Activated CD4-positive, alpha-beta T cell treated with anti-CD3 and anti-CD28 coated beads for 48 hours (primary cell): ENCODE measurements at regions not wholly inside any gene's neighbourhood (a gene's known extent, or its start where the extent isn't known, plus 50 kb on each side); places are given as distances from the start of the nearest gene placed in this dataset.
"Not testable (repeated sequence)": the region's sequence is repeated elsewhere in the genome, so short reads cannot be mapped to it uniquely, and the experiment has no call there.

Source experiments
- DNase-seq: peaks from one replicate; pipeline ENCODE4 v3.0.0-alpha.2; 2020

DNA sequence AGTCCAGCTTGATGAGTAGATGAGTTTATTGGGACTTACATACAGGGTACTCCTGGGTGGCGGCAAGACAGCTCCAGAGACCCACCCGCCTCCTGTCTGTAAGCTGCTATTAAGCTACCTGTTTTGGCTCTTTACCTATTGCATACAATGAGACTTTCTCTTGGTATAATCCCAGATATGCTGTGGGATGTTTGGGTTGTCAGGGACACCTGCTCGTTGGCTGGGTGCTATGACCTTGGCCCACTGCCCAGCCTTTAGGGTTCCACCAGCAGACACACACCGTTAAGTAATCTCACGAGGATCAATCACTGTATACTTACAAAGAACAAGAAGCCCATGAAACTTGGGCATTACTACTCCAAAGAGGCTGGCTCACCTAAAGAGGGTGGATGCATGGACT, 116.4 kb downstream of the NPIPB5 start:
- no peak for DNase-seq

DNA sequence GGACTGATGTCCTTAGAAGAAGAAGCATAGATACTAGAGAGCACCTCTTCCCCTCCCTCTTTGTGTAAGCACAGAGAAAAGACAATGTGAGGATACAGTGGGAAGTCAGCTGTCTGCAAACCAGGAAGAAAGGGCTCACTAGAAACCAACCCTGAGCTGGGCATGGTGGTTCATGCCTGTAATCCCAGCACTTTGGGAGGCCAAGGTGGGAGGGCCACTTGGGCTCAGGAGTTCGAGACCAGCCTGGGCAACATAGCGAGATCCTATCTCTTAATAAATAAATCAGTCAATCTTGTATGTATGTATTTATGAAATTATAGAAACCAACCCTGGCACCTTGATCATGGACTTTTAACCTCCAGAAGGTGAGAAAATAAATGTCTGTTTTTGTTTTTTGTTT, 118.3 kb downstream of the NPIPB5 start:
- no peak for DNase-seq

DNA sequence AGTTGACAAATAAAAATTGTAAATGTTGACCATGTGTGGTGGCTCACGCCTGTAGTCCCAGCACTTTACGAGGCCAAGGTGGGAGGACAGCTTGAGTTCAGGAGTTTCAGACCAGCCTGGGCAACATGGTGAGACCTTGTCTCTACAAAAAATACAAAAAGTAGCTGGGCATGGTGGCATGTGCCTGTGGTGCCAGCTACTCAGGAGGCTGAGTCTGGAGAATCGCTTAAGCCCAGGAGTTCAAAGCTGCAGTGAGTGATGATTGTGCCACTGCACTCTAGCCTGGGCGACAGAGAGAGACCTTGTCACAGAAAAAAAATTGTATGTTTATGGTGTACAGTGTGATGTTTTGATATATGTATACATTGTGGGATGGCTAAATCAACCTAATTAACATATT, 119.6 kb downstream of the NPIPB5 start:
- no peak for DNase-seq

DNA sequence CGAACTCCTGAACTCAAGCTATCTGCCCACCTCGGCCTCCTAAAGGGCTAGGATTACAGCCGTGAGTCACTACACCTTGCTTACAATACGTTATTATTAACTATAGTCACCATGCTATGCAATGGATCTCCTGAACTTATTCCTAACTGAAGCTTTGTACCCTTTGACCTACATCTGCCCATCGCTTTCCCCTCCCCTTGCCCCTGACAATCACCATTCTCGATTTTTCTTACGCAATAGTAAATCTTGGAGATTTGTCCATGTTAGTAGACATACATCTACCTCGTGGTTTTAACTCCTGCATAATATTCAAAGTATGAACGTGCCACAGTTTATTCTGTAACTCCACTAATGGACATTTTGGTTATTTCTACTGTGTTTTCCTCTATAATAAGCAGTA, 120.6 kb downstream of the NPIPB5 start:
- no peak for DNase-seq

DNA sequence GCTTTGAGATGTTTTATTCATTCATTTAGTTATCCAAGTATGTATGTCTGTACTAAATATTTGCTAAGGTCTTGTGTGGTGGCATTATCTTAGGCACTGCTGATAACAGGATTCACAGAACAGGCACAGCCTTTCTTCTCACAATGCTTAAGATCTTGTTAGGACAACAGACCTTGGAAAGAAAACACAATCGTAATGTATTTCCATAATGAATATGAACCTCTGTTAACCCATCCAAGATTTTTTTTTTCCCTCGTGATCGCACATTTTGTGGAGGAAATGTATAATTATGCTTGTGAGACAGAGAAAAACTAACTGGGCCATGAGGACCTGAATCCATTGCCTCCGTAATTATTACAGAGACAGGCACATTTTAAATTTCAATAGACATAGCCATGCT, 121.9 kb downstream of the NPIPB5 start:
- DNase-seq, result no peak

DNA sequence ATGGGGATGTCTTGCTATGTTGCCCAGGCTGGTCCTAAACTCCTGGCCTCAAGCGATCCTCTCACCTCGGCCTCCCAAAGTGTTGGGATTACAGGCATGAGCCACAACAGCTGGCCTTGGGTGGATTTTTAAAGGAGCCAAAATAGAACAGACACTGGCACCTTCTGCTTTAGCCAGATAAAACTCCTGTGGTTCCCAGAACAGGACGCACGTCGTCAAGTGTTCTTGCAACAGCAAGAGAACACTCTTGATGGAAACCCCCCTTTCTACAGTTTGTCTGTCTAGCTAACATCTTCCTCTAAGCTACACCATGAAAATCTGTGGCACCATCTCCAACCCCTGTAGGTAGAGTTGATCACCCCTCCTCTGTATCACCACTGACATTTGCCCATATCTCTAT, 122.6 kb downstream of the NPIPB5 start:
- no peak for DNase-seq

DNA sequence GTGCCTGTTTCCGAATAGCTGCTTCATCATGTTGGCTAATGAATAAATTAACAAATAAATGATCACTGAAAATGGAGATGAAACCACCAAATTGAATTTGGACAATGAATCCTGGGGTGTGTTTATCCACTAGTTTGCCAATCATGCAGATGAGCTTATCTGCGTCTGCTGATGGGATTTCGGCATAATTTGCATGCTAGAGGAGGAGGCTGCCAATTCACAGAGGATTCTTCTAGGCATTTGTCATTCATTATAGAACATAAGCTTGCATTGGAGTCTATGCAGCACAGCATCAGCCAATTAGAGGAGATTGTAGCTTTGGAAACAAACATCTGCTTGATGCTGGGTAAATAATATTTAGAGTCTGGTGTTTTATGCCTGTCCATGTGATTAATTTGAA, 123.1 kb downstream of the NPIPB5 start:
- no peak for DNase-seq

DNA sequence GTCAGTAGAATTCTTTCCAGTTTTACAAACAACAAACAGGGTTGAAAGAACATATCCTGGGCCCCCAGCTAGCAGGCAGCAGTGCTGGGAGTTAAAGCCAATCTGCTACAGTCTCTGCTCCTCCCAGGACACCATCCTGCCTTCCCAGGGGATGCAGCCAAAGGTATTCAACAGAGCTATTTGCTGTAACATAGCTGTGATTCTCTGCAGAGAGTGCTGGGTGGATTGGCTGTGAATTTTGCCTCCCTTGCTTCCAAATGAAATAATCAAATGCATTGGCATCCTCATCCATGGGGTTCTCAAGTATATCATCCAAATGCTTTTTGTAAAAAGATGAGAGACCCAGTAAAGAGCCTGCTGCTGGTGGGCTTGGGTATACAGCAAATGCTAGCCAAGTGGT, 124.3 kb downstream of the NPIPB5 start:
- DNase-seq, result no peak

DNA sequence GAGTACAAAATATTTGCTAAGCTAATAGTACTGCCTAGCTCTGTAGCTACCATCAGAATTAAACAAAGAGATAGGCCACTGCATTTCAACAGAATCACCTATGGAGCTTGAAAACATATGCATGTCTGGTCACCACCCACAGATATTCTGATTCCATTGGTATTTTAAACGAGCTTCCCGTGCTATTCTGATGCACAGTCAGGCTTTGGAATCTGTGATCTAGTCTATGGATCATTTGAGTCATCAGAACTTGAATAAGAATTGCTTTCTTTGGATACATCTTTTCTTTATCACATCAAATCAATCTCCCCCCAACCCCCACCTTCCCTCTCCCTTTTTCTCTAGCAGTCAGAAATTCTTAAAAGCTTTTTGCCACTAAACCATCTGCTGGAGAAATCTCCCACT, 124.7 kb downstream of the NPIPB5 start:
- no peak for DNase-seq

DNA sequence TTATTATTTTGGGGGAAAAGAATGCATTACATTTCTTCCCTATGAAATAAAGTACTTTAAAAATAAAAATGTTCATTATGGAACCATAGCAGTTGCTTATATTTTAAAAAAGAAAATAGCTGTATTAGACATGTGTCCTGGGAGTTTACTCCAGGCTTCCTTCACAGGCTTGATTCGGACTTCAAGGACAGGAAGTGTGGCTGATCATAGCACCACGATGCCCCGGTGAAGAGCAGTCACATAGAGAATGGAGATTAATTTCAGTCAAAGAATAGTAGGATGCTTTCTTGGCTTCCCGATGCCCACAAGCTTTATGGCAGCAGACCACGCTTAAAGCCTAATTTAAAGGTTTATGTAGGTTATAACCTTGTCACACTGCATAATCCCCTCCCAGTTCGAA, 125.1 kb downstream of the NPIPB5 start:
- no peak for DNase-seq

DNA sequence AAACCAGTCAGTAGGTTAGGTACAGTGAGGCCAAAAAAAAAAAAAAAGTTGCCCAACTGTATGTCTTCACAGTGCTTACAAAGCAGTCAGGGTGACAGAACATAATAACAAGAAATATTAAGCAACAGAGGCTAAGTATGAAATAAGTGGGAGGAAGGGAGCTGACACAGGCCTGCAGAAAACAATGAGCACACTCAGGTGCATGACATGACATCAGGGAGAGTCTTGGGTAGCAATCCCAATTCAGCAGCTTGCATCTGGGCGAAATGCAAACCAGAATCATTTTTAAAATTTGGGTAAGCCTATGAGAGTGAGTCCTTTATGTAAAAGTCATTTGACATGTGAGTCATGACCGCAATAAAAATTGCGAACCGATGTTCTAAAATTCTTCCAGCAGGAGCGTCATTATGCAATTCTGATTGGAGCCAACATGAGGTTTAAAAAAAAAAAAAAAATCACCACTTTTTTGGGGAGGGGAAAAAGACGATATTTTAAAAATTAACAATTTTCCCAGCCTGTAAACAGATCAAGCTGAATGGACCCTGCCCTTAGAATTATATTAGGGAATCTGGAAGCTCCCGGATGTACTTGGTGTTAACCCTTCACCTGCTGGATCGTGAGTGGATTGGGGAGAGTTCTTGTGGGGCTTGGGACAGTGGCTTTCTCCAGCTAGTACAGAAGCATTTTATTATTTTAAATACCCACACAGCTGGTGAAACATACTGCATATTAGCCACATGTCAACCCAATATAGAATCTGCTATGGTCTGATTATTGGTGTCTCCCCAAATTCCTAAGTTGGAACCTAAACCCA, 127.9 kb downstream of the NPIPB5 start:
- no peak for DNase-seq

DNA sequence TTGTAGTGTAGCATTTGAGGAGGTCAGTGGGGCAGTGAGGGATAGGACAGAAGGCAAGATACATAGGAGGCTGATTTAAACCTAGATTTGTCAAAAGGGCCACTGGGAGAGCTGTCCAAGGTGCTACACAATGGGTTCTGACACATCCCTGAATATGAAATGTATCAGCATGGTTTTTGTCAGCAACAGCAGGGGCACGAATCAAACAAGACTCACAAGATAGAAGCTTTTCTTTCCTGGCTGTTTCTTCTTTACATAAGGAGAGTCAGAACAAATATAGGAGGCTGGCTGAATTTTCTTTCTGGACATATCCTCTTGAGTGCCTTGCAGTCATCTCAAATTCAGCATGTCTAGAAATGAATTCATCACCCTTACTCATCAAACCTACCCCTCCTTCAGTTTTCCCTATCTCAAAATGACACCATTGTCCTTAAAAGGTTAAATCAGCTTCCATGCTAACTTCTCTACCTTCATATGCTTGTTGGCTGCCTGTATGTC, 130.5 kb downstream of the NPIPB5 start:
- peak; percentile 6 for DNase-seq

DNA sequence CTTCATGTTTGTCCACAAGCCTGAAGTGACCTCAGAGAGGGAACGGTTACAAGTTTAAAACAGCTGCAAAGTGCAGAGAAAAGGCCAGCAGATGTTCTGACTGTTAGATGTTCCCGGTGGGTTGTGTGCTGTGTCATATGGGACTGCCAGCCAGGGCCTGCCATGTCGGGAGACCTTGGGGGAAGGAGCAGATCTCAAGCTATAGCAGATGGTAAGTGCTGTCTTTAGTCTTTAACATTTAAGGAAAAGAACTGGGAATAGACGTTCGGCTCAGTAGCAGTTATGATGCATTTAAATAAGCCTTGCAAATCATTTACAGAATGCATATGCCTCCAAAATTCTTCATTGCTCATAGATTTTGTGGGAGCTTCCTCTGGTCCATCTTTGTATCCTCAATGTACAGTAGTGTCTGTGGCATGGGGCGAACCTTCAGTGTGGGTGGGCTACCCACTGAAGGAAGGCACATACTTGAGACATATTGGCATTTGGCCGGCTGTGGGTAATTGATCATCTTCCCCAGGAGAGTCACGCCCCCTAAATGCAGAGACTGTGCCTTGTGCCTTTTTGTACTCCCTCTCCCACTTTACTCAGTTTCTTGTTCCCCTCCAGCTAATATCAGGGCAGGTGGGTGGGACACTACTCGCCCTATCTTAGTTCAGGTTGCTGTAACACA, 131.9 kb downstream of the NPIPB5 start:
- DNase-seq, result no peak

DNA sequence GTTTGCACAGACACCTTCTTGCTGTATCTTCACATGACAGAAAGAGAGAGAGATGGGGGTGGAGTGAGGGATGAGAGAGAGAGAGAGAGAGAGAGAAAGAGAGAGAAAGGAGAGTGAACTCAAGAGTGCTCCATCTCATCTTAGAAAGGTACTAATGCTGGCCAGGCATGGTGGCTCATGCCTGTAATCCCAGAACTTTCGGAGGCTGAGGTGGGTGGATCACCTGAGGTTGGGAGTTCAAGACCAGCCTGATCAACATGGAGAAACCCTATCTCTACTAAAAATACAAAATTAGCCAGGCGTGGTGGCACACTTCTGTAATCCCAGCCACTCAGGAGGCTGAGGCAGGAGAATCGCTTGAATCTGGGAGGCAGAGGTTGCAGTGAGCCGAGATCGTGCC, 132.5 kb downstream of the NPIPB5 start:
- DNase-seq, result not testable (repeated sequence)

DNA sequence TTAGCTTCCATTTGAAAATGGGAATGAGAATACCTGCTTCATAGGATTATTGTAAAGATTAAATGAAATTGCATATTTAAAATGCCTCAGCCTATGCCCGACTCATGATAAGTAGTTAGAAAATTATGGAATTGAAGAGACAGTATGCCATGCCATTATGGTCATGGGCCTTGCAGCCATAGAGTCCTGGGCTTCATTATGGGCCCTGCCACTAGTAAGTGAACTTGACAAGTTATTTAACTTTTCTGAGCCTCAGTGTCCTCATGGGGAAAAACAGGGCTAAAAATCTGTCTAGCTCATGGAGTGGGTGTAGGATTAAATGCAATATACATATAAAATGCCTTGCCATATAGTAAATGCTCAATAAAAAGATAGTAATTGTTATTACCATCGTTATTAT, 133.2 kb downstream of the NPIPB5 start:
- no peak for DNase-seq

DNA sequence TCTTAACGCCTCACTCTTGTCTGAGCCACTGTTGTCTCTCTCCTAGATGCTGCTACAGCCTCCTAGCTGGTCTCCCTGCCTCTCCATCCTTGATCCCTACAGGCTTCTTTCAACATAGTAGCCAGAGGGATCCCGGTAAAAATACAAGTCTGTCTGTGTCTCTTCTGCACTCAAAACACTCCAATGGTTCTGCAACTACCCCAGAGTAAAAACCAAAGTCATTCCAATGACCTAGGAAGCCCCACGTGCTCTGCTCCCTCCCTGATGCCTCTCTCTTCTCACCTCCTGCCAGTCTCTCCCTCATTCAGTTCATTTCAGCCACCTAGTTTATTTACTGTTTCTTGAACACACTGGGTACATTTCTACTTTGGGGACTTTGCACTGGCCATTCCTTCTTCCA, 135.2 kb downstream of the NPIPB5 start:
- no peak for DNase-seq

DNA sequence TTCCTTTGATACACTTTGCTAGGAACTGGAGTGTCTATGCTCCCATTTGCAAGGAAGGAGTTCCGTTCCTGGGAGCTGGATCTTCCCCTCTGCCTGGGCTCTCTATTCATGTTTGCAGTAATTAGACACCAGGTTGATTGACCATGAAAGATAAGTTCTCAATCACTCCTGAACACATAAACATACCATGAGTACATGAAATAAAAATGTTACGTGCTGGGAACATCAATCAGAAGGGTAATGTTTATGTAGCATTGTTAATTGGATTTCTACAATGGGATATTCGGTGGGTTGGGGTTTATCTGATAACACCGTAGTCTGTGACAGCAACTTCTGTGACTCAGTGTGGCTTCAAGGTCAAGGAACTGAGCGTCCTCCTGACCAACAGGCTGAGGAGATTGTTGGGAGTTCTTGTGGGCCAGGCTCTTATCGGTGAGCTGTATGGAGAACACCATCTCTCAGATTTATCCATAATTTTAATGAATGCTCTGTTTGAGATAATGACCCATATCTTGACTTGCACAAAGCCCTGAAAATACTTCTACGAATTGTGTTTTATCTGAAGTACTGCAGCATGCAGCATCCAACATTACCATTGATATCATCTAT, 136.4 kb downstream of the NPIPB5 start:
- DNase-seq, result no peak

DNA sequence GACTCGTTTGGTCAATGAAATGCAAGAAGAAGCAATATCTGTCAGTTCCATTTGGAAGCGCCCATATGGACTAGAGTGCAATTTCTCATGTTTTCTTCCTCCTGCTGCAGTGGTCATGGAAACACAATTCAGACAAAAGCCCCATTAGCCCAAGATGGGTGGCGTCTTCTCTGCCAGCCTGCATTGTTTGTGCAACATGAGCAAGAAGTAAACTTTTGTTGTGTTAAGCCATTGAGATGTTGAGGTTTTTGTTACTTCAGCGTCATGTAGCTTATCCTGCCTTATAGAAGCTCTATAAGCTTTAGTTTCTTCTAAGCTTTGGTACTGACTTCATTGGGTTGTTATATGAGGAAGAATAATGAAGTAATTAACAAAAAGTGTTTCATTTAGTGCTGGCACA, 137.4 kb downstream of the NPIPB5 start:
- no peak for DNase-seq

DNA sequence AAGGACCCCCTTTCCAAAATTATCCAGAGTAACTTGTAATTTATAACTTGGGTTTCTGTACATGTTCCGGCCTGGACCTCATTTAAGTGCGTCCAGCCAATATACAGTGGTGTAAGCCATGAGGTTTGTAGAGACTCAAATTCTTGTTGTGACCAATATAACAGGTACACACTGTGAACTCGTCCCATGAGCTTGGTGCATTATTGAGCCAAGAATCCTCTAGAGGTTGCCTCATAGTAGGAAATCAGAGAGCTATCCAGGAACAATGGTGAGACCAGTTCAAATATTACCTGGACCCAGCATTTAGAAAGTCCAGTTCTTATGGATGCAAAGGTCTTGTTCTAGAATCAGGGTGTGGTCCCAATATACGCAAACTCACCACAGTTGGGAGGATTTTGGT, 138.2 kb downstream of the NPIPB5 start:
- no peak for DNase-seq

DNA sequence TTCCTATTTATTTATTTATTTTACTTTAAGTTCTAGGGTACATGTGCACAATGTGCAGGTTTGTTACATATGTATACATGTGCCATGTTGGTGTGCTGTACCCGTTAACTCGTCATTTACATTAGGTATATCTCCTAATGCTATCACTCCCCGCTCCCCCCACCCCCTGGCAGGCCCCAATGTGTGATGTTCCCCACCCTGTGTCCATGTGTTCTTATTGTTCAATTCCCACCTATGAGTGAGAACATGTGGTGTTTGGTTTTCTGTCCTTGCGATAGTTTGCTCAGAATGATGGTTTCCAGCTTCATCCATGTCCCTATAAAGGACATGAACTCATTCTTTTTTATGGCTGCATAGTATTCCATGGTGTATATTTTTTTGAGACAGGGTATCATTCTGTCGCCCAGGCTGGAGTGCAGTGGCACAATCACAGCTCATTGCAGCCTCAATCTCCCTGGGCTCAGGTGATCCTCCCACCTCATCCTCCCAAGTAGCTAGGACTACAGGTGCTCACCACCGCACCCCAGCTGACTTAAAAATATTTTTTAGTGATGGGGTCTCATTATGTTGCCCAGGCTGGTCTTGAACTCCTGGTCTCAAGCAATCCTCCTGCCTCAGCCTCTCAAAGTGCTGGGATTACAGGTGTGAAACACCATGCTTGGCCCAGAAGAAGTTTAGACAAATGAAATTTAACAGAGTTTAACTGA, 140.6 kb downstream of the NPIPB5 start:
- DNase-seq, result not testable (repeated sequence)

DNA sequence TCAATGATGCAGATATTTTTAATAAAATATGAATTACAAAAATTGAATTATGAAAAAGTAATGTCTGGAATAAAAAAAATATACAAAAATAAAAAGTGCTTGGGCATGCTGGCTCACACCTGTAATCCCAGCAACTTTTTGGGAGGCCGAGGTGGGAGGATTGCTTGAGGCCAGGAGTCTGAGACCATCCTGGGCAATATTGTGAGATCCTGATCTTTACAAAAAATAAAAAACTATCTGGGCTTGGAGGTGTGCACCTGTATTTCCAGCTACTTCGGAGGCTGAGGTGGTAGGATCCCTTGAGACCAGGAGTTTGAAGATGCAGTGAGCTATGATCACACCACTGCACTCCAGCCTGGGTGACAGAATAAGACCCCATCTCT, 141.8 kb downstream of the NPIPB5 start:
- no peak for DNase-seq

DNA sequence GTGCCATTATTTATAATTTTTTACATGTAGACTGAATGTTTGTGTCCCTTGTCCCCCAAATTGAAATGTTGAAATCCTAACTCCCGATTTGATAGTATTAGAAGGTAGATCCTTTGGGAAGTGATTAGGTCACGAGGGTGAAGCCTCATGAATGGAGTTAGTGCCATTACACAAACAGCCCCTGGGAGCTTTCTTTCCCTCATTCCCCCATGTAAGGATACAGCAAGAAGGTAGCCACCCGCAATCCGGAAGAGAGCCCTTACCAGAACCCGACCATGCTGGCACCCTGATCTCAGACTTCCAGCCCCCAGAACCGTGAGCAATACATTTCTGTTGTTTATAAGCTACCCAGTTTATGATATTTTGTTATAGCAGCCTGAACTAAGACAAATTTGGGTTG, 143.2 kb downstream of the NPIPB5 start:
- DNase-seq, result no peak

DNA sequence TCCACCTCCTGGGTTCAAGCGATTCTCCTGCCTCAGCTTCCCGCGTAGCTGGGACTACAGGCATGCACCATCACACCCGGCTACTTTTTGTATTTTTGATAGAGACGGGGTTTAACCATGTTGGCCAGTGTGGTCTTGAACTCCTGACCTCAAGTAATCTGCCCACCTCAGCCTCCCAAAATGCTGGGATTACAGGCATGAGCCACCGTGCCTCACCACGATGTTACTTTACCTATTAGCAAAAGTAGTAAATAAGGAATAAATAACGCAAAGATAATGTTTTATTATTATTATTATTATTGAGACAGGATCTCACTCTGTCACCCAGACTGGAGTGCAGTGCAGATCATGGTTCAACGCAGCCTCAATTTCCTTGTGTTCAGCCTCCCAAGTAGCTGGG, 145.9 kb downstream of the NPIPB5 start:
- not testable (repeated sequence) for DNase-seq

DNA sequence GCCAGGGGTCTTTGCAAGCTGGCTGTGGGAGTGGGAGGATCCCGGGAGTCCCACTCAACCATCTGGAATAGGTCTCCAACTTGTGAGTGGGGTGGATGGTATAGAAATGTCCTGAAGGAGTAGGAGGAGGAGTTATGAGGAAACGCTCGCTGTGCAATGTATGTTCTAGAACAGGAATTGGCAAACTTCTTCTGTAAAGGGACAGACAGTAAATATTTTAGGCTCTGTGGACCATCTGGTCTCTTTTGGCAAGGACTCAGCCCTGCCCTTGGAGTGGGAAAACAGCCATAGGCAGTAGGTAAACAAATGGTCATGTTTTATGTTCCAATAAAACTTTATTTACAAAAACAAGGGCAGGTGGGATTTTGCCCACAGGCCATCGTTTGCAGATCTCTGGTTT, 149.2 kb downstream of the NPIPB5 start:
- DNase-seq, result no peak
